ENCODE measurements at regions not wholly inside any gene's neighbourhood (a gene's known extent, or its start where the extent isn't known, plus 50 kb on each side); places are given as distances from the start of the nearest gene placed in this dataset.

DNA sequence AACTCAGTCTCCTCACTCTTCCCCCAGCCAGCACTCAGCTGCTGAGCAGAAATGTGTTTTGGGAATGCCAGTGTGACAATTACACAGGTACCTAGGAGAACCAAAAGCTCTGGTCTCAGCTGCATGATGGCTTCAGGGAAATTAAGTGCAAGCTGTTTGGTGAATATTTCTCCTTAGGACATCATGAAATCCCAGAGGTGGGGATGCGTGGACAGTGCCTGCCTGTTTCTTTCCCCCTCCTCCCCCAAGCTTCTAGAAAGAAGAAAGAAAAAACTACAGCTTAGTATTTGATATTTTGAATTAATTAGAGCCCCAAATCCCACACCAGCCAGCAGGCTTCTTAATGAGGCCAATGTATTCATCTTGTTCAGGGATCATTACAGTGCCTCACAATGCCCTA lies 243.0 kb downstream of the IDS start:
- FAIRE-seq (no peak), DNase-seq (ENCODE audit: insufficient read length, low spot score) (no peak)
- TF ChIP-seq, protein P1, sequence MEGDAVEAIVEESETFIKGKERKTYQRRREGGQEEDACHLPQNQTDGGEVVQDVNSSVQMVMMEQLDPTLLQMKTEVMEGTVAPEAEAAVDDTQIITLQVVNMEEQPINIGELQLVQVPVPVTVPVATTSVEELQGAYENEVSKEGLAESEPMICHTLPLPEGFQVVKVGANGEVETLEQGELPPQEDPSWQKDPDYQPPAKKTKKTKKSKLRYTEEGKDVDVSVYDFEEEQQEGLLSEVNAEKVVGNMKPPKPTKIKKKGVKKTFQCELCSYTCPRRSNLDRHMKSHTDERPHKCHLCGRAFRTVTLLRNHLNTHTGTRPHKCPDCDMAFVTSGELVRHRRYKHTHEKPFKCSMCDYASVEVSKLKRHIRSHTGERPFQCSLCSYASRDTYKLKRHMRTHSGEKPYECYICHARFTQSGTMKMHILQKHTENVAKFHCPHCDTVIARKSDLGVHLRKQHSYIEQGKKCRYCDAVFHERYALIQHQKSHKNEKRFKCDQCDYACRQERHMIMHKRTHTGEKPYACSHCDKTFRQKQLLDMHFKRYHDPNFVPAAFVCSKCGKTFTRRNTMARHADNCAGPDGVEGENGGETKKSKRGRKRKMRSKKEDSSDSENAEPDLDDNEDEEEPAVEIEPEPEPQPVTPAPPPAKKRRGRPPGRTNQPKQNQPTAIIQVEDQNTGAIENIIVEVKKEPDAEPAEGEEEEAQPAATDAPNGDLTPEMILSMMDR (IDR thresholded peaks at IDR 0.05; ENCODE audit: insufficient read depth, missing control alignments), result no peak

- DNase-seq (ENCODE audit: insufficient read length, low spot score) (no peak), FAIRE-seq (no peak)
- TF ChIP-seq, protein P1 (IDR thresholded peaks at IDR 0.05; ENCODE audit: insufficient read depth, missing control alignments), result no peak
Measured at GRCh38 chrX:149259241-149259640, 245.9 kb downstream of the IDS start.

DNA sequence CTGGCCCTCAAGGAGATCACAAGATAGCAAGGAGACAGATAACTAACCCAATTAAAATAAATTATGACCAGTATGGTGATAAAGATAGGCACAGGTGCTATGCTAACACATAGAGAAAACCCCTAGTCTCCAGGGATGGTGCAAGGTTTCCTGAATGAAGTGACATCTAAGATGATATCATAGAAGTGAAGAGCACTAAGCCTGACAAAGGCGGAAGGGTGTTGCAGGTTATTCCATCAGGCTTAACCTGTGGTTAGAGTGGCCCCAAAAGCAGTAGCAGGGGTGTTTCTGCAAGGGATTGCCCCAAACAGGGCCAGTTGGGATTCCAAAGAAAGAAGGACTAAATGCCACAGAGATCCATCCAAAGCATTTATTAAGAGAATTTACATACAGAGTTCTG lies 249.2 kb downstream of the IDS start:
- TF ChIP-seq, protein P1 (IDR thresholded peaks at IDR 0.05; ENCODE audit: insufficient read depth, missing control alignments), result no peak
- FAIRE-seq (no peak), DNase-seq (ENCODE audit: insufficient read length, low spot score) (no peak)

GRCh38 chrX:149248073-149248625 lies 257.0 kb downstream of the IDS start:
- FAIRE-seq (no peak), DNase-seq (ENCODE audit: insufficient read length, low spot score) (no peak)
- TF ChIP-seq, protein P1 (IDR thresholded peaks at IDR 0.05; ENCODE audit: insufficient read depth, missing control alignments), result no peak

GRCh38 chrX:149230689-149231088 lies 274.4 kb downstream of the IDS start:
- TF ChIP-seq, protein P1 (IDR thresholded peaks at IDR 0.05; ENCODE audit: insufficient read depth, missing control alignments), result no peak
- FAIRE-seq (no peak), DNase-seq (ENCODE audit: insufficient read length, low spot score) (no peak)

- no peak for DNase-seq (ENCODE audit: insufficient read length, low spot score)
- TF ChIP-seq, protein P1 (IDR thresholded peaks at IDR 0.05; ENCODE audit: insufficient read depth, missing control alignments), result no peak
- FAIRE-seq, result no peak
Measured at GRCh38 chrX:149223854-149224253, 281.3 kb downstream of the IDS start.

DNA sequence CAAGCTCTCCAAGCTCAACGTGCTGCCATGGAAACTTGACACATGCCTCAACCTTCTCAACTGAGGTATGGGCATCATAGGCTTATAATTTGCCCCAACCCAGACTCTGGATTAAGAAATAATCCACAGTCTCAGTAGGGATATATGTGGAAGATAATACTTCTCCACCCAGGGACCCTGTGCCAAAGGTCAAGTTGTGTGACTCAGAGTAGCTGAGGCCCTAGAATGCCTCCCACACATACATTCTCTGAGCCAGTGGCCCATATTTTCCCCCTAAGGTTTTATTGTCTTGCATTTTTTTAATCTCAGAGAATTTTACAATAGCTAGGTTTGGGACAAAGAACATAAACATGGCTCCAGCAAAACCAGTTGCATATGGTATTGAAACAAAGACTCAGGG lies 283.1 kb downstream of the IDS start:
- TF ChIP-seq, protein P1 (IDR thresholded peaks at IDR 0.05; ENCODE audit: insufficient read depth, missing control alignments), result no peak
- no peak for DNase-seq (ENCODE audit: insufficient read length, low spot score)
- no peak for FAIRE-seq
